ENCODE measurements at regions not wholly inside any gene's neighbourhood (a gene's known extent, or its start where the extent isn't known, plus 50 kb on each side); places are given as distances from the start of the nearest gene placed in this dataset.

- Mint-ChIP-seq H3K27me3 (ENCODE audit: unreplicated experiment) (peaks cover 2% of the 10 kb centered on the region), H3K9me3 (ENCODE audit: unreplicated experiment) (peaks cover 1% of the 10 kb centered on the region), H3K36me3 (ENCODE audit: unreplicated experiment) (no peaks in the 10 kb centered on the region), H3K27ac (ENCODE audit: unreplicated experiment) (no peak overlapping the region), H3K4me1 (ENCODE audit: low read depth, unreplicated experiment) (no peaks in the 10 kb centered on the region), H3K4me3 (ENCODE audit: unreplicated experiment) (no peak overlapping the region)
- TF ChIP-seq, protein P1, sequence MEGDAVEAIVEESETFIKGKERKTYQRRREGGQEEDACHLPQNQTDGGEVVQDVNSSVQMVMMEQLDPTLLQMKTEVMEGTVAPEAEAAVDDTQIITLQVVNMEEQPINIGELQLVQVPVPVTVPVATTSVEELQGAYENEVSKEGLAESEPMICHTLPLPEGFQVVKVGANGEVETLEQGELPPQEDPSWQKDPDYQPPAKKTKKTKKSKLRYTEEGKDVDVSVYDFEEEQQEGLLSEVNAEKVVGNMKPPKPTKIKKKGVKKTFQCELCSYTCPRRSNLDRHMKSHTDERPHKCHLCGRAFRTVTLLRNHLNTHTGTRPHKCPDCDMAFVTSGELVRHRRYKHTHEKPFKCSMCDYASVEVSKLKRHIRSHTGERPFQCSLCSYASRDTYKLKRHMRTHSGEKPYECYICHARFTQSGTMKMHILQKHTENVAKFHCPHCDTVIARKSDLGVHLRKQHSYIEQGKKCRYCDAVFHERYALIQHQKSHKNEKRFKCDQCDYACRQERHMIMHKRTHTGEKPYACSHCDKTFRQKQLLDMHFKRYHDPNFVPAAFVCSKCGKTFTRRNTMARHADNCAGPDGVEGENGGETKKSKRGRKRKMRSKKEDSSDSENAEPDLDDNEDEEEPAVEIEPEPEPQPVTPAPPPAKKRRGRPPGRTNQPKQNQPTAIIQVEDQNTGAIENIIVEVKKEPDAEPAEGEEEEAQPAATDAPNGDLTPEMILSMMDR (IDR thresholded peaks at IDR 0.05; ENCODE audit: partially characterized antibody, unreplicated experiment) = no peak
- DNase-seq = no peak
Measured at GRCh38 chr7:21327422-21328409, 100.2 kb upstream of the SP4 start.

GRCh38 chr7:21330462-21331178 lies 97.3 kb upstream of the SP4 start:
- H3K27ac Mint-ChIP-seq (ENCODE audit: unreplicated experiment) = no peak overlapping the region
- DNase-seq = no peak

DNA sequence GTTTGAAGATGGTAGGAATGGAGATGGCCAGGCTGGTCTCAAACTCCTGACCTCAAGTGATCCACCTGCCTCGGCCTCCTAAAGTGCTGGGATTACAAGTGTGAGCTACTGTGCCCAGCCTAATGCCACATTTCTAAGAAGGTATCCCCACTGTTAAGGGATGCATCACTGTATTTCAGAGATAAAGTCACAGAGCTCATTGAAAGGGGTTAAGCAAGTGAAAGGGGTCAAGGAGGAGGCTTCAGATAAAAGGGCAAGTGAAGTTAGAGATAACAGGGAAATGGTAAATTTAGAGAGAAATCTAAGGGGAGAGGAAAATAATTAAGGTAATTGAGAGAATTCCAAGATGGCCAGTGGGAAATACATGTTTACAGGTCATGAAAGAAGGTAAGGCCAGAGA lies 93.0 kb upstream of the SP4 start:
- no peak for DNase-seq
- Mint-ChIP-seq H3K27ac (ENCODE audit: unreplicated experiment) (no peak overlapping the region), H3K27me3 (ENCODE audit: unreplicated experiment) (peaks cover 2% of the 10 kb centered on the region), H3K4me1 (ENCODE audit: low read depth, unreplicated experiment) (no peaks in the 10 kb centered on the region), H3K36me3 (ENCODE audit: unreplicated experiment) (no peaks in the 10 kb centered on the region), H3K4me3 (ENCODE audit: unreplicated experiment) (no peak overlapping the region), H3K9me3 (ENCODE audit: unreplicated experiment) (peaks cover 1% of the 10 kb centered on the region)
- TF ChIP-seq, protein P1 (IDR thresholded peaks at IDR 0.05; ENCODE audit: partially characterized antibody, unreplicated experiment) = no peak

More at GRCh38 chr7:21330462-21331178, 97.3 kb upstream of the SP4 start:
- Mint-ChIP-seq H3K4me3 (ENCODE audit: unreplicated experiment) (no peak overlapping the region), H3K27me3 (ENCODE audit: unreplicated experiment) (peaks cover 2% of the 10 kb centered on the region), H3K4me1 (ENCODE audit: low read depth, unreplicated experiment) (no peaks in the 10 kb centered on the region), H3K9me3 (ENCODE audit: unreplicated experiment) (peaks cover 3% of the 10 kb centered on the region), H3K36me3 (ENCODE audit: unreplicated experiment) (no peaks in the 10 kb centered on the region)
- TF ChIP-seq, protein P1 (IDR thresholded peaks at IDR 0.05; ENCODE audit: partially characterized antibody, unreplicated experiment) = no peak

DNA sequence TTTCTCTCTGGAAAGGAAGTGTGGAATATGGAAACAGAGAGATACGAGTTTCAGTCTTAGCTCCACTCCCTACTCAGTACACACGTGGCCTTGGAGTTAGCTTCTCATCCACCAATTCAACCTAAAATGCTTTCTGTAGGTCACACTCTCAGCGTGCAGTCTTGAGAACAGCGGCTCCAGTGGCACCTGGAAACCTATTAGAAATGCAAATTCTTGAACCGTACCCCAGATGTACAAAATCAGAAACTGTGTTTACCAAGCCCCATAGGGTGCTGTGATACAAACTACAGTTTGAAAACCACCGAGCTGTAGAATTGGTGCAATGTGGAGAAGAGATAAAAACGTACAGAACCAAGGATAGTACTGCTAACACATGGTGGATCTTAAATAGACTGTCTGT lies 91.1 kb upstream of the SP4 start:
- TF ChIP-seq, protein P1 (IDR thresholded peaks at IDR 0.05; ENCODE audit: partially characterized antibody, unreplicated experiment) = no peak
- Mint-ChIP-seq H3K9me3 (ENCODE audit: unreplicated experiment) (peaks cover 6% of the 10 kb centered on the region), H3K27ac (ENCODE audit: unreplicated experiment) (no peak overlapping the region), H3K4me3 (ENCODE audit: unreplicated experiment) (no peak overlapping the region), H3K4me1 (ENCODE audit: low read depth, unreplicated experiment) (no peaks in the 10 kb centered on the region), H3K27me3 (ENCODE audit: unreplicated experiment) (no peaks in the 10 kb centered on the region), H3K36me3 (ENCODE audit: unreplicated experiment) (no peaks in the 10 kb centered on the region)
- DNase-seq = no peak
